Suprapubic skin (tissue), 4 donors: ENCODE measurements at regions not wholly inside any gene's neighbourhood (a gene's known extent, or its start where the extent isn't known, plus 50 kb on each side); places are given as distances from the start of the nearest gene placed in this dataset.

Source experiments
- DNase-seq, 2 donors: peaks; one replicate each; pipeline ENCODE4 v3.0.0-alpha.2; 2019; ENCODE audit warnings: low spot score in 2 of 2
- H3K27ac ChIP-seq: fragments of 200-600 bp; sonication (generic); one replicate; pipeline ENCODE4 v1.5.1; 2019
- H3K27me3 ChIP-seq: fragments of 200-600 bp; sonication (generic); one replicate; pipeline ENCODE4 v1.5.1; 2019
- H3K36me3 ChIP-seq: fragments of 200-600 bp; sonication (generic); one replicate; pipeline ENCODE4 v1.5.1; 2019
- H3K4me1 ChIP-seq: fragments of 200-600 bp; sonication (generic); one replicate; pipeline ENCODE4 v1.5.1; 2019
- H3K4me3 ChIP-seq: fragments of 200-600 bp; sonication (generic); one replicate; pipeline ENCODE4 v1.5.1; 2019; ENCODE audit warnings: mild to moderate bottlenecking
- H3K9me3 ChIP-seq: fragments of 200-600 bp; sonication (generic); one replicate; pipeline ENCODE4 v1.5.1; 2019
- EP300 ChIP-seq: sonication (generic); formaldehyde crosslinking; IDR thresholded peaks from one replicate; pipeline ENCODE4 v1.6.1; 2017; ENCODE audit warnings: antibody characterized with exemption
- POLR2A ChIP-seq, 2 donors: fragments of 450-650 bp; IDR thresholded peaks; one replicate each; pipeline ENCODE4 v1.6.1; 2017; ENCODE audit warnings: antibody characterized with exemption in 2 of 2, mild to moderate bottlenecking in 2 of 2, moderate library complexity in 2 of 2
- POLR2AphosphoS5 ChIP-seq, 3 donors: sonication (generic); formaldehyde crosslinking; IDR thresholded peaks; one replicate each; pipeline ENCODE4 v1.6.1; 2017; ENCODE audit warnings: antibody characterized with exemption in 3 of 3
- WGBS: methylation state at CpG from one replicate; pipeline ENCODE4 v1.1.5; 2018; 5-methylcytosine and 5-hydroxymethylcytosine counted together
- TF ChIP-seq, protein P1 (sequence below), 2 donors: fragments of 200-600 bp in 1 of 2; fragments of 450-650 bp in 1 of 2; sonication (generic) in 1 of 2; IDR thresholded peaks; one replicate each; pipeline ENCODE4 v1.5.1; 2016 to 2019; ENCODE audit warnings: antibody characterized with exemption in 2 of 2, mild to moderate bottlenecking in 1 of 2, moderate library complexity in 1 of 2

- Histone ChIP-seq H3K9me3 (peaks cover 6% of the 10 kb centered on the region), H3K4me3 (no peak overlapping the region), H3K27ac (no peak overlapping the region), H3K36me3 (no peaks in the 10 kb centered on the region), H3K4me1 (no peaks in the 10 kb centered on the region), H3K27me3 (no peaks in the 10 kb centered on the region)
- no peak for DNase-seq
- 65% methylated on average over 14 of the region's 15 CpGs for WGBS
- TF ChIP-seq EP300 (no peak), POLR2A (IDR thresholded peaks at IDR 0.05) (no peak)
- TF ChIP-seq, protein P1, sequence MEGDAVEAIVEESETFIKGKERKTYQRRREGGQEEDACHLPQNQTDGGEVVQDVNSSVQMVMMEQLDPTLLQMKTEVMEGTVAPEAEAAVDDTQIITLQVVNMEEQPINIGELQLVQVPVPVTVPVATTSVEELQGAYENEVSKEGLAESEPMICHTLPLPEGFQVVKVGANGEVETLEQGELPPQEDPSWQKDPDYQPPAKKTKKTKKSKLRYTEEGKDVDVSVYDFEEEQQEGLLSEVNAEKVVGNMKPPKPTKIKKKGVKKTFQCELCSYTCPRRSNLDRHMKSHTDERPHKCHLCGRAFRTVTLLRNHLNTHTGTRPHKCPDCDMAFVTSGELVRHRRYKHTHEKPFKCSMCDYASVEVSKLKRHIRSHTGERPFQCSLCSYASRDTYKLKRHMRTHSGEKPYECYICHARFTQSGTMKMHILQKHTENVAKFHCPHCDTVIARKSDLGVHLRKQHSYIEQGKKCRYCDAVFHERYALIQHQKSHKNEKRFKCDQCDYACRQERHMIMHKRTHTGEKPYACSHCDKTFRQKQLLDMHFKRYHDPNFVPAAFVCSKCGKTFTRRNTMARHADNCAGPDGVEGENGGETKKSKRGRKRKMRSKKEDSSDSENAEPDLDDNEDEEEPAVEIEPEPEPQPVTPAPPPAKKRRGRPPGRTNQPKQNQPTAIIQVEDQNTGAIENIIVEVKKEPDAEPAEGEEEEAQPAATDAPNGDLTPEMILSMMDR (IDR thresholded peaks at IDR 0.05), result no peak
These were observed 2272.8 kb downstream of the TP53TG3F start for GRCh38 chr16:35732046-35732810.

DNA sequence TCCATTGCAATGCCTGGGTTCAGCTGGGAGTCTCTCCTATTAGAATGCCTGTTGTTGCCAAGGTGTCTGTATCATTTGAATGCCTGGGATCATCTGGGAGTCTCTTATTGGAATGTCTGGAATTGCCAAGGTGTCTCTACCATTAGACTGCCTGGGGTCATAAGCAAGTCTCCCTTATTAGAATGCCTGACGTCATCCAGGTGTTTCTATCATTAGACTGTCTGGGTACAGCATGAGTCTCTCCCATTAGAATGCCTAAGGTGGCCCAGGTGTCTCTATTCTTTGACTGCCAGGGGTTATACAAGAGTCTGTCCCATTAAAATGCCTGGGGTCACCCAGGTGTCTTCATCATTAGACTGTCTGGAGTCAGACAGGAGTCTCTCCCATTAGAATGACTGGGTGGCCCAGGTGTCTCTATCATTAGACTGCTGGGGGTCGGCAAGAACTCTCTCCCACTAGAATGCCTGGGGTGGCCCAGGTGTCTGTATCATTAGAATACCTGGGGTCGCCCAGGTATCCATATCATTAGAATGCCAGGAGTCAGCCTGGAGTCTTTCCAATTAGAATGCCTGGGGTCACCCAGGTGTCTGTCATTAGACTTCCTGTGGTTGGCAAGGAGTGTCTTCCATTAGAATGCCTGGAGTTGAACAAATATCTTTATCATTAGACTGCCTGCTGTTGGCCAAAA is 2274.0 kb downstream of the TP53TG3F start:
- Histone ChIP-seq H3K9me3 (peaks cover 6% of the 10 kb centered on the region), H3K27ac (no peak overlapping the region), H3K27me3 (no peaks in the 10 kb centered on the region), H3K36me3 (no peaks in the 10 kb centered on the region), H3K4me3 (no peak overlapping the region), H3K4me1 (no peaks in the 10 kb centered on the region)
- DNase-seq, result peak in 1 of 2 donors; percentile 29
- 65% methylated on average over 2 of the region's 3 CpGs for WGBS
- TF ChIP-seq POLR2AphosphoS5 (IDR thresholded peaks at IDR 0.05), result no peak
- no peak for TF ChIP-seq POLR2A (IDR thresholded peaks at IDR 0.05)
- TF ChIP-seq, protein P1 (IDR thresholded peaks at IDR 0.05), result no peak
- TF ChIP-seq EP300, result no peak

DNA sequence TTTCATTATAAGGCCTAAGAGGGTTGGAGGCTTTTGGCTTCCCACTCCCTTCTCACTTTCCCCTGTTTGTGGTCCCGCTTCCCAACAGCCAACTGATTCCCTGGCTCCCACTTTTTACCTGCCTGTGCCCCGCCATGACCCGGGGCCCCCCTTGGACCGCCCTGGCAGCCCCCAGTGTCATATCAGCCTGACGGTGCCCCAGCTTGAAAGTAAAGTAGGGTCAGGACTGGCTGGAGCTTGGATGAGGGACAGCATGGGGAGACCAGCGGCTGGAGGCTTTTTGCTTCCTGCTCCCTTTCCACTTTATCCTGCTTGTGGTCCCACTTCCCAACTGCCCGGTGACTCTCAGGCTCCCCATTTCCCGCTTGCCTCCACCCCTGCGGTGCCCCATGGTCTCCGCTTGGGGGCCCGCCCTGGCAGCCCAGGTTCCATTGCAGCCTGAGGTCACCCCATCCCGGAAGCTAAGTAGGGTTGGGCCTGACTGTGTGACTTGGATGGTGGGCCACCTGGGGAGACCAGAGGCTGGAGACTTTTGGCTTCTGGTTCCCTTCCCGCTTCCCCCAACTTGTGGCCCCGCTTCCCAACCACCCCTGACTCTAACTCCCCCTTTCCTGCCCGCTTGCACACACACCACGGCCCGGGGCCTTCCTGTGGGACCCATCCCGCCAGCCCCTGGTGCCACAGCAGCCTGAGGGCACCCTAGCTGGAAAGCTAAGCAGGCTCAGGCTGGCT is 2274.7 kb downstream of the TP53TG3F start:
- Histone ChIP-seq H3K9me3 (peaks cover 6% of the 10 kb centered on the region), H3K27ac (no peak overlapping the region), H3K4me3 (no peak overlapping the region), H3K36me3 (no peaks in the 10 kb centered on the region), H3K27me3 (no peaks in the 10 kb centered on the region), H3K4me1 (no peaks in the 10 kb centered on the region)
- 86% methylated on average over 18 of the region's 18 CpGs for WGBS
- DNase-seq, result peak in 1 of 2 donors; percentile 66
- TF ChIP-seq POLR2AphosphoS5 (IDR thresholded peaks at IDR 0.05), result no peak
- TF ChIP-seq EP300, result no peak
- no peak for TF ChIP-seq POLR2A (IDR thresholded peaks at IDR 0.05)
- TF ChIP-seq, protein P1 (IDR thresholded peaks at IDR 0.05), result no peak

DNA sequence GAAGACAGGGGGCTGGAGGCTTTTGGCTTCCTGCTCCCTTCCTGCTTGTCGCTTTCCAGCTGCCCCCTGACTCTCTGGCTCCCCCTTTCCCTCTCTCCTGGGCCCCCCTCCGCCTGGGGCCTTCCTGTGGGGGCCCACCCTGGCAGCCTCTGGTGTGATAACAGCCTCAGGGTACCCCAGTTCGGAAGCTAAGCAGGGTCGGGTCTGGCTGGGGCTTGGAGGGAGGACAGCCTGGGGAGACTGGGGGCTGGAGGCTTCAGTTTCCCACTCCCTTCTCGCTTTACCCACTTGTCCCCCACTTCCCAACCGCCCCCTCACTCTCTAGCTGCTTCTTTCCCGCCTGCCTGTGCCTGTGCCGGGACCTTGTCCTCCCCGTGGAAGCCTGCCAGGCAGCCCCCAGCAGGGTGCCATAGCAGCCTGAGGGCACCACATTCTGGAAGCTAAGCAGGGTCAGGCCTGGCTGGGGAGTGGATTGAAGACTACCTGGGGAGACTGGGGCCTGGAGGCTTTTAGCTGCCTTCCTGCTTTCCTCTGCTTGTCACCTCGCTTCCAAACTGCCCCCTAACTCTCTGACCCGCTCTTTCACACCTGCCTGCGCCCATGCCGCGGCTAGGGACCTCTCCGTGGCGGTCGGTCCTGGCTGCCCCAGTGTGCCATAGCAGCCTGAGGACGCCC is 2275.5 kb downstream of the TP53TG3F start:
- no peak overlapping the region for H3K4me3 ChIP-seq

More for the DNA sequence above, 2275.5 kb downstream of the TP53TG3F start:
- no peaks in the 10 kb centered on the region for H3K27me3 ChIP-seq
- H3K27ac ChIP-seq, result no peak overlapping the region
- no peak for TF ChIP-seq EP300
- no peak for TF ChIP-seq POLR2AphosphoS5 (IDR thresholded peaks at IDR 0.05)
- TF ChIP-seq, protein P1 (IDR thresholded peaks at IDR 0.05), result no peak
- no peak for TF ChIP-seq POLR2A (IDR thresholded peaks at IDR 0.05)
- DNase-seq, result peak in 1 of 2 donors; percentile 61
- no peaks in the 10 kb centered on the region for H3K36me3 ChIP-seq
- no peaks in the 10 kb centered on the region for H3K4me1 ChIP-seq
- peaks cover 6% of the 10 kb centered on the region for H3K9me3 ChIP-seq
- 79% methylated on average over 18 of the region's 18 CpGs for WGBS
